Ureter (tissue), 1 donor: ENCODE measurements at regions not wholly inside any gene's neighbourhood (a gene's known extent, or its start where the extent isn't known, plus 50 kb on each side); places are given as distances from the start of the nearest gene placed in this dataset.
"Not testable (repeated sequence)": the region's sequence is repeated elsewhere in the genome, so short reads cannot be mapped to it uniquely, and the experiment has no call there.

Experiments used
- DNase-seq: peaks from one replicate; pipeline ENCODE4 v3.0.0-alpha.2; 2020; ENCODE audit warnings: low spot score
- donor health status: DM: yes; HTN: yes; CAD: no.

- DNase-seq: no peak
These were observed 409.7 kb upstream of the NFE2L3 start for GRCh38 chr7:25742316-25742715.

GRCh38 chr7:25743670-25744451 lies 408.1 kb upstream of the NFE2L3 start:
- DNase-seq: not testable (repeated sequence)

DNA sequence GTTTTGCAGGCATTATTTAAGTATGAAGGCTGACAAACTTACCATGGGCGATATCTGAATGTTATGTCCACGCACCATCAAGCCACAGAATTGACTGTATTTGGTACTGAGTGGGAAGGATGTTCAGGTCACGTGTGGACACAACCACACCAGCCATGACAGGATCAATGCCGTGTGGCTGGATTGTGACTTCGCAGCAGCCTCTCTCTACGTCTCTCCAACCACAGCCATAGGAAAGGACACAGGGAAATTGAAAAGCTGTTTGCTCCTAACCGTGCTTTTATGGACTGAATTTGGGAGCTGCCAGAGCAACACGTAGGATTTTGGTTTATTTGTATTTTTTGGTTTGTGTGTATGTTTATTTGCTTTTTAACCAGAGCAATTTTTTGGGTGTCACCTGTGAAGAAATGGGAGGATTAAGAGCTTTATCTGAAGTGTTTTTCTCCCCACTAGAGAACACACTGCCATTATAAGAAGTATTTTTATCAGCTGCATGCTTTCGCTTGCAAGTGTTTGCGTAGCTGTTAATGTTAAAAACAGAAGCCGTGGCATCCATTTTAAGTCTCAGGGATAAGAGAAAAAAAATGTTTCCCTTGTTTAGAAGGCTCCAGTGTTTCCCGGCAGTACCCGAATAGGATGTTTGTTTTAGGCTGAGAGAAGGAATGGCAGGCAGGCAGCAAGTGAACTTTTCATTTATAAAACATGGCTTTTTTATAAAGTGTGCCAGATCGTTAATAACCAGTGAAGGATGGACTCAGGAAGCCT lies 401.1 kb upstream of the NFE2L3 start:
- DNase-seq: no peak

- DNase-seq: no peak
These were observed 399.8 kb upstream of the NFE2L3 start for GRCh38 chr7:25752154-25752553.

DNA sequence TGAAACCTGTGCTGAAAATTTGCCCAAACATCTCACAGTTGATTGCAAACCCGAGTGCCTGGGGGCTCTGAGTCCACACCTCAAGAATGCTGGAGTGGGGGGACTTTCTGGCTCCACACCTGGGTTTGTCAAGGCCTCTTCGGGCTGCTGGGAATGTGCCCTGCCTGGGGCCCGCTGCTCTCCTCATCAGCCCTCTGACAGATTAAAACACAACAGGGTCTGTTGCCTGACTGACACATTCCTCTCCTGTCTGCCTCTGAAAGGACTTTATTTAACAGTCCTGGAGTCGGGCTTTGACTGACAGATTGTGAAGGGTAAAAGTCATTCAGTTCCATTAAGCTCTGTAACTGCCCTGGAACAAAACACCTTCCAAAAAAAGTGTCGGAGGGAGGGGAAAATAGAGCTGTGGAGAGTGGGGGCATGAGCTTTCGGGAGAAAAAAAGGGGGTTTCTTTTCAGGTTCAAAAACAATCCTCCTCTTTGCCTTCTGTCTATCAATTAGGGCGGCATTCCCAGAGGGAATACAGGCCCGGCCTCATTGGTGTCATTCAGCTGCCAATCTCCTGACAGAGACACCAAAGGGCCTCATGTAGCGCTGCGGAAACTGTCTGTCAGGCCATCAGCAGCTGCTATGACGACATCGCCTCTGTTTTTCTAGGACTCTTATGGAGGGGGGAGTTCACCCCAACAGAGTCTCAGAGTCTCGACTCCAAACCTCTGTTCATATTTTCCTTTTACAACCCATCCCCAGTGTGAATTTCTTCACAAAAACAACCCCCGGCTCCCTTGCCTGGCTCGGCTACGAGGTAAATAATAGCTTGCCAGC lies 398.8 kb upstream of the NFE2L3 start:
- no peak for DNase-seq

- no peak for DNase-seq
These were observed 398.2 kb upstream of the NFE2L3 start for GRCh38 chr7:25753837-25754236.

GRCh38 chr7:25754333-25754732 lies 397.7 kb upstream of the NFE2L3 start:
- no peak for DNase-seq

DNA sequence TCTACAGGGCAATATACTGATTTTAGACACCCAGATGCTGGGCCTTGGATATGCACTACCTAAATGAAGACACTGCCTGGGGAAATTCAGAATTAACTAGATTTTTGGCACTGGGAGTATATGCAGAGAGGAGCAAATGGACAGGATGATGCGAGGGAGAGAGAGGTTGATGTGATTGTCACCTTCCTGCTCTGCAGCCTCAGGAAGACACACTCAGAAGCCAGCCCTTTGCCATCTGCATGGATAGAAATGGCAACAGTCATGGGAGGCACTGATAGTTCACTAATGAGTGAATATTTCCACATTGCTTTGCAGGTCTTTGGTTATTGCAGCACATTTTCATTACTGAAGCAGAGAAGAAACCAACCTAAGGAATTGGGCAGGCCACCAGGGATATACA lies 397.2 kb upstream of the NFE2L3 start:
- DNase-seq: no peak

DNA sequence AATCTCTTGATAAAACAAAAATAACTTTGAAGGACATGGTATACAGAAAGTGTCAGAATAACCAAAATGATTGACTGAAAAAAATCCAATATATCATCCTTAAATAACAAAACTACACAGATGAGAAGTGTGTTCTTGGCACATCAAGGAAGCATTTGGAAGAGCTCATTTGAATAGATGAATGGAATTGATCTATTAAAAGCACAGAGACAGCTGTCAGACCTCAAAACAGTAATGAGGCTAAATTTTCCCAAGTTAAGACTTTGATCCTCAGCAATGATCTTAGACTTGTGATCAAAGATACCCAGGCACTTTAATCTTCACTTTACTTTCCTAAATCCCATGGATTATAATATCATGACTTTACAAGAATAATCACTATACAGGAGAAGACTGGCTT lies 395.4 kb upstream of the NFE2L3 start:
- DNase-seq: no peak

DNA sequence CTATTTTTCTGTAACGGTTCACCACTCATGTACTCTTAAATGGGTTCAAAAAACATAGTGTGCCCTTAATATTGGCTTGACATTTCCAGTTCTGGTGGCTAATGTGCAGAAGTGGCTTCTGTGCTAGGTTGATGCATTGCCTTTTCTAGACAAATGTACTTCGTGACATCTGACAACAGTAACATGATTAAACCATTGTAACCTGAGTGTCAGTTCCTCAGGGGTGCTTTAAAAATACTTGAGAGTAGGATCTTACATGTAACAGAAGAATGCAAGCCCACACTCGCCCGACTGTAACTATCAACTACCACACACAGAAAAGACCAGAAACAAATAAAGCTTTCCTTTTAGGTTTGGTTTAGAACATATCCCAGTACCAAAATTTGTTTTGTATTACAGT lies 393.4 kb upstream of the NFE2L3 start:
- no peak for DNase-seq

DNA sequence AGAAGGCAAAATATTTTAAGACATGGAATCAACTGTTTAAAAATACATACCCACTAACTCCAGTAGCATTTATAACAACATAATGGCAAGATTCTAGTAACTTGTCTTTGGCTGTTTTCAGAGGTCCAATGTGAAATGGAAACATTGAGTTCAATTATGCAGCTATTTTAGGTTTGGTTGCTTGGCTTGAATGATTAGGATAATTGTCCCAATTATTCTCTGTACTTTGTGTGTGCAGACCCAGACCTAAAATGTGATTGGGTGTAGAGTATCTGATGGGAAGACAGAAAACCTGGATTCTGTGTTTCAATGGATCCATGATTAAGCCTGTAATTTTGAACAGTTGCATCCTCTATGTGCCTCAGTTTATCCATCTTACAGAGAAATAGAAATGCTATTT lies 392.7 kb upstream of the NFE2L3 start:
- no peak for DNase-seq

DNA sequence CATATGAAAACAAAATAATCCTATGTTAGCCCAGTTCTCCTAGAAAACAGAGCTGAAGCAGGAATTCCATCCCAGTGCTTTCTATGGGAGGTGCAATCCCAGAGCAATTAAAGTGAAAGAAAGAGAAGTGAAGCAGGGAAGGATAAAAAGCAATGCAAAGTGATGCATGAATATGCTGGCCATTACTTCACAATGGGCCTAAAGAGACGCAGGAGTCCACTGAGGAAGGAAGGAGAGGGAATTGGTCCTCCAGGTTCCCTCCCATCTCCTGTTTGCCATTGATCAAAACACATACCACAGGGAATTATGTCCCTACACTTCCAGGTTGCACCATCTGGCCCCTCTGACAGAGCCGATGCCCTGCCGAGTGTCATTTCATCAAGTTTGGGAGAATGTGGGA lies 392.2 kb upstream of the NFE2L3 start:
- DNase-seq: no peak

- DNase-seq: no peak
These were observed 389.2 kb upstream of the NFE2L3 start for GRCh38 chr7:25762511-25763462.

DNA sequence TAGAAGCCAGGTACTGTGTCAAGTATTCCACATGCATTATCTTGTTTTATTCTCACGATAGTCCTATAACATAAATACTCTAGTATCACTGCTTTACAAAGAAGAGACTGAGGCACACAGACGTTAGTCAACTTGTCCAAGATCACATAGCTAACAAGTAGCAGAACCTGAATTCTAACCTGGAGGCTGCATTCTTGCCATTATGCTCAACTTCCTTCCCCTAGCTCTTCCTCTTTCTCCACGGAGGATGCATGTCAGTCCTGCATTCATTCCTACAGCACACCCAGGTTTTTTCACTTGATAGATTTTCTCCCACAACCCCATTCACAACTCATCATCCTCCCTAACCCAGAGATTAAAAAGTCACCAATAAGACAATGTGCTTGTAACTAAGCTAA lies 388.5 kb upstream of the NFE2L3 start:
- no peak for DNase-seq

GRCh38 chr7:25765110-25765655 lies 386.8 kb upstream of the NFE2L3 start:
- no peak for DNase-seq

- DNase-seq: no peak
These were observed 381.8 kb upstream of the NFE2L3 start for GRCh38 chr7:25770235-25770634.

- no peak for DNase-seq
These were observed 381.3 kb upstream of the NFE2L3 start for GRCh38 chr7:25770670-25771069.

DNA sequence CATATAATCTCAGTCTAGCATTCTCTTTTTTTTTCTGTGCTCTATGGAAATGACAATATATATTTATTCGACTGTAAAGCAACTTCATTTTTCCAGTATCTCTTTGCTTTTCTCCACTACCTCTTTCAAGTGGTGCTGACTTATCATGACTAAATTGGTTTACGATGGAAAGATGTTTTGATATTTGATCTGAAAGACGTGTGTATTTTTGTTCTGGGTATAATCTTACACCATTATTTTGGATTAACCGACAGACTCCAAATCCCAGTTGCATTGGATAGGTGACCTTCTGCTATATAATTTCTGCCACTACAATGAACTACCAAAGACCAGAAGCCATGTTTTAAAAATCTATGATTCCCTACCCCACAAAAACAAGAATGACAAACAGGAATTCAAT lies 380.5 kb upstream of the NFE2L3 start:
- DNase-seq: no peak

DNA sequence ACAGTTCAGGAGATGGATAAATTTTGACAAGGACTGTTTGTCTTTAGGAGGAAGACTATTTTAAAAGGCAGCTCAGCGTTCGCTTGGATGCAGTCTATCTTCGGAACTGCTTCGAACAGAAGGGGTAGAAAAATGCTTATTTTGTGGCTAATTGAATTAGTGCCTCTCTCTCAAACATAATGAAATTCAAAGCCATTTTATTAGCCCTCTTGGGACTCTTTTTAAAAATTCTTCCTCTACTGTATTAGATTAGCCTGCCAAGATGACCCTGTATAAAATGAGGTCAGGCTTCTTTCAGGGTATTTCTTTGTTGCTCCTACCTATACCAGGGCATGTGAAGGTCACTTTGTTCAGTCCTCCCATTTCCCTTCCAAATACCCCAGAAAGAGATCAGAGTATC lies 379.2 kb upstream of the NFE2L3 start:
- DNase-seq: no peak

DNA sequence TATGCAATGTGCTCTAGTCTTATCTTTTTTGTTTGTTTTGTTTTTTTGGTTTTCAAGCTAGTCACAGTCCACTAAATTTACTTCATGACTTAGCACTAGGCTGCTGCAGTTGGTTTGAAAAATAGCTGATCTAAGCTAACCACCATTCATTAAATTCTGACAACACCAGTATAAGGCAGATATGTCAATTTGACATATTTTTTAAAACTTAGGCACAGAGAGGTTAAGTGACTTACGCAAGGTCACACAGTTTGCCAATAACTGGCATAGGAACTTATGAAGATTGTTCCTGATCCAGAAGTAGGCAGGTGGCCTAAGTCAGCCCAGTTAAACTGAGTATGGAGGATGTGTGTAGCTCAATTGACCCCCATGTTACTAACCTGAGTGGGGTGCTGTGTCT lies 377.3 kb upstream of the NFE2L3 start:
- DNase-seq: no peak

DNA sequence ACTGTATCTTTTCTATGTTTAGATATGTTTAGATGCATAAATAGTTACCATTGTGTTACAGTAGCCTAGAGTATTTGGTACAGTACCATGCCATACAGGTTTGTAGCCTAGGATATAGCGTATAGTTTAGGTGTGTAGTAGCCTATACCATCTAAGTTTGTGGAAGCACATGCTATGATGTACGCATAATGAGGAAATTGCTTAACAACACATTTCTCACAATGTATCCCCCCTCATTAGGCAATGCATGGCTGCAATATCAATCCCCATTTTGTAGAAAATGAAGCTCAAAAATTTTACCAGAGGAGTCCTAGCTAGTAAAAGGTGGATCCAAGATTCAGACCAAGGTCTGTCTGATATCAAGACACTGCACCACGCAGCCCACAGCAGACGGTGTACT lies 376.4 kb upstream of the NFE2L3 start:
- DNase-seq: no peak
